MM.1S (cell line): ENCODE measurements at regions not wholly inside any gene's neighbourhood (a gene's known extent, or its start where the extent isn't known, plus 50 kb on each side); places are given as distances from the start of the nearest gene placed in this dataset.

ENCODE experiments used
- EZH2 ChIP-seq: fragments of 300-600 bp; sonication (generic); optimal IDR thresholded peaks from 2 replicates; pipeline ENCODE3; 2017; ENCODE audit warnings: low read depth, mild to moderate bottlenecking, antibody characterized with exemption, low read length, mixed read lengths
- TF ChIP-seq, protein P1 (sequence below): fragments of 300-600 bp; sonication (generic); IDR thresholded peaks from 2 replicates; pipeline ENCODE4 v1.5.1; 2016; ENCODE audit warnings: antibody characterized with exemption, low read length, mixed read lengths

DNA sequence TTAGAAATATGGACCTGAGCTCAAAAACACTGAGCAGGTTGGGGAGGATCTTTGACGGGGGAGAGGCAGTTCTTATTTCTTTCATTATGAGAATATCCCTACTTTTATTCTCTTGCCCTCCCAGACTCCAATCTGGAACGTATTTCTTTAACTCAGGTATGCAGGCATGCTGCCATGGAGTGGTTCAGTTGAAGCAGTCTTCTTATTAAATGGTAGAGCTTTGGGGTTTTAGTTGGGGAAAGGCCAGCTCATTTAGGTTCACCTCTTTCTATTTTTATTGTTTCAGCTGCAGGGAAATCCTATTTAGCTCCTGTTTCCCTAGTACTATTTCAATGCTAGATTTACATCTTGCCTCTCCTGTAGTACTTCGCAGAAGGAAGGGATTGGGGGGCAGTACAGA lies 198.9 kb downstream of the TTLL7 start:
- no peak for TF ChIP-seq EZH2
- TF ChIP-seq, protein P1, sequence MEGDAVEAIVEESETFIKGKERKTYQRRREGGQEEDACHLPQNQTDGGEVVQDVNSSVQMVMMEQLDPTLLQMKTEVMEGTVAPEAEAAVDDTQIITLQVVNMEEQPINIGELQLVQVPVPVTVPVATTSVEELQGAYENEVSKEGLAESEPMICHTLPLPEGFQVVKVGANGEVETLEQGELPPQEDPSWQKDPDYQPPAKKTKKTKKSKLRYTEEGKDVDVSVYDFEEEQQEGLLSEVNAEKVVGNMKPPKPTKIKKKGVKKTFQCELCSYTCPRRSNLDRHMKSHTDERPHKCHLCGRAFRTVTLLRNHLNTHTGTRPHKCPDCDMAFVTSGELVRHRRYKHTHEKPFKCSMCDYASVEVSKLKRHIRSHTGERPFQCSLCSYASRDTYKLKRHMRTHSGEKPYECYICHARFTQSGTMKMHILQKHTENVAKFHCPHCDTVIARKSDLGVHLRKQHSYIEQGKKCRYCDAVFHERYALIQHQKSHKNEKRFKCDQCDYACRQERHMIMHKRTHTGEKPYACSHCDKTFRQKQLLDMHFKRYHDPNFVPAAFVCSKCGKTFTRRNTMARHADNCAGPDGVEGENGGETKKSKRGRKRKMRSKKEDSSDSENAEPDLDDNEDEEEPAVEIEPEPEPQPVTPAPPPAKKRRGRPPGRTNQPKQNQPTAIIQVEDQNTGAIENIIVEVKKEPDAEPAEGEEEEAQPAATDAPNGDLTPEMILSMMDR: no peak
